ENCODE measurements at regions not wholly inside any gene's neighbourhood (a gene's known extent, or its start where the extent isn't known, plus 50 kb on each side); places are given as distances from the start of the nearest gene placed in this dataset.
A peak's percentile ranks its signal among the peaks of the same experiment; 100 is the strongest.

- Histone ChIP-seq H3K9me3 (peaks cover 0 to 15% (median 0%) of the 10 kb centered on the region in 11 donors), H3K27me3 (no peaks in the 10 kb centered on the region), H3K4me1 (peaks cover 0 to 16% (median 7%) of the 10 kb centered on the region in 9 donors), H3K4me3 (no peak overlapping the region), H3K27ac (no peak overlapping the region), H3K36me3 (no peaks in the 10 kb centered on the region)
- DNase-seq, result no peak
- no peak for ATAC-seq
- no peak for TF ChIP-seq CTCF (IDR thresholded peaks at IDR 0.05)
- intact Hi-C loops (cut with DNase I), result no loop called here
Observed at GRCh38 chr4:147192679-147193078, 247.0 kb upstream of the TTC29 start.

GRCh38 chr4:147194114-147194513 is 248.4 kb upstream of the TTC29 start:
- Histone ChIP-seq H3K9me3 (peaks cover 0 to 4% (median 0%) of the 10 kb centered on the region in 11 donors), H3K27ac (peak overlapping the region in 2 of 10 donors; percentile 22 to 27), H3K27me3 (no peaks in the 10 kb centered on the region), H3K4me3 (peak overlapping the region in 1 of 10 donors; percentile 19), H3K4me1 (peaks cover 0 to 16% (median 7%) of the 10 kb centered on the region in 9 donors), H3K36me3 (no peaks in the 10 kb centered on the region)
- DNase-seq (peak in 1 of 2 donors; percentile 29), ATAC-seq (peak in 6 of 8 donors; percentile 66 to 85 (median 74))
- WGBS, 2 donors, result 52 to 58% methylated on average over 3 of the region's 3 CpGs
- intact Hi-C loops (cut with DNase I), result no loop called here
- TF ChIP-seq CTCF (IDR thresholded peaks at IDR 0.05), result no peak

GRCh38 chr4:147194604-147195003 is 248.9 kb upstream of the TTC29 start:
- intact Hi-C loops (cut with DNase I), result no loop called here
- DNase-seq (no peak), ATAC-seq (peak in 3 of 8 donors; percentile 26 to 67 (median 30))
- TF ChIP-seq CTCF (IDR thresholded peaks at IDR 0.05), result no peak
- no peaks in the 10 kb centered on the region for H3K9me3 ChIP-seq
- peak overlapping the region in 2 of 10 donors; percentile 22 to 27 for H3K27ac ChIP-seq
- peak overlapping the region in 1 of 10 donors; percentile 19 for H3K4me3 ChIP-seq
- H3K36me3 ChIP-seq, result no peaks in the 10 kb centered on the region
- WGBS, 2 donors, result 55 to 60% methylated on average over 3 of the region's 3 CpGs
- H3K27me3 ChIP-seq, result no peaks in the 10 kb centered on the region
- peaks cover 0 to 16% (median 7%) of the 10 kb centered on the region in 9 donors for H3K4me1 ChIP-seq

- TF ChIP-seq CTCF (IDR thresholded peaks at IDR 0.05), result no peak
- Histone ChIP-seq H3K4me3 (no peak overlapping the region), H3K9me3 (no peaks in the 10 kb centered on the region), H3K27ac (no peak overlapping the region), H3K27me3 (no peaks in the 10 kb centered on the region), H3K4me1 (peaks cover 0 to 16% (median 7%) of the 10 kb centered on the region in 9 donors), H3K36me3 (no peaks in the 10 kb centered on the region)
- DNase-seq (no peak), ATAC-seq (no peak)
- intact Hi-C loops (cut with DNase I), result no loop called here
- WGBS, 2 donors, result 88 to 99% methylated on average over 2 of the region's 2 CpGs
Observed at GRCh38 chr4:147195386-147195785, 249.7 kb upstream of the TTC29 start.

Data from heart right ventricle (tissue), 16 donors.